ENCODE measurements at regions not wholly inside any gene's neighbourhood (a gene's known extent, or its start where the extent isn't known, plus 50 kb on each side); places are given as distances from the start of the nearest gene placed in this dataset.
A peak's percentile ranks its signal among the peaks of the same experiment; 100 is the strongest.

DNA sequence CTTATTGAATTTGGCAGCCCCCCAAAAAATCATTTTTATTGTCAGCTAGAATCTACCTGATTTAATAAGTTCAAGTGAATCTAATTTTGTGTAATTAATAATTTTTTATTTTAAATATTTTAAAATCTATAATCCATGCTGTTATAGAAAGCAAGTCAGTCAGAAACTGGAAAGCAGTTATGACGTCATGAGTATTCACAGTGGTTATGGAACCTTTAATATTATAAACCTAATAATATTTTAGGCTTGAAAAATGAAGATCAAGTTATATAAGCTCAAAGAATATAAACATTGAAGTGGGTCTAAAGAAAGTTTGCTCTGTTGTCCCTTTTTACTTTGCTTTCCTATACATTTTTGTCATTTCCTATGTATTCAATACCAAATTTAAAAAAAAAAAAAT is 1075.1 kb upstream of the EPHA7 start:
- Histone ChIP-seq H3K4me3 (replicated peaks in 1 of 3; ENCODE audit: insufficient read depth in 1 of 3, low read depth in 2 of 3, low read length in 3 of 3) (no peak overlapping the region), H3K27ac (ENCODE audit: extremely low read length, insufficient read depth, low read length) (no peak overlapping the region), H3K27me3 (ENCODE audit: control insufficient read depth in 1 of 2, insufficient read depth in 2 of 2, low read length in 2 of 2) (no peaks in the 10 kb centered on the region), H3K4me1 (ENCODE audit: insufficient read depth, low read length) (no peaks in the 10 kb centered on the region), H3K9ac (ENCODE audit: insufficient read depth, low read depth, low read length) (no peak overlapping the region), H3K36me3 (replicated peaks in 1 of 2; ENCODE audit: control insufficient read depth in 1 of 2, insufficient read depth in 2 of 2, low read length in 2 of 2) (no peaks in the 10 kb centered on the region), H3K4me2 (ENCODE audit: low read depth, low read length) (no peak overlapping the region), H4K20me1 (ENCODE audit: insufficient read depth, low read length) (no peaks in the 10 kb centered on the region), H3K79me2 (ENCODE audit: insufficient read depth, low read length) (no peaks in the 10 kb centered on the region), H2AFZ (ENCODE audit: low read length) (no peak overlapping the region), H3K9me3 (ENCODE audit: low read length) (no peaks in the 10 kb centered on the region)
- FAIRE-seq (no peak), ATAC-seq (no peak), DNase-seq (ENCODE audit: low spot score) (no peak)
- intact Hi-C loops (cut with micrococcal nuclease; ENCODE audit: unreplicated experiment) (no loop called here), in situ Hi-C loops (cut with HindIII; ENCODE audit: extremely low pct_ligation_motif_present, low pct_unique_long_range_greater_than_20kb) (no loop called here)
- WGBS (ENCODE audit: low lambda C conversion rate) = 0% methylated on average over 1 of the region's 1 CpG
- BruUV-seq (replicated peaks) = no TSS peak
- ChIA-PET POLR2A (no interaction called here), CTCF (ENCODE audit: low intra/inter-chr PET ratio, low total read pairs) (no interaction called here)
- TF ChIP-seq ATF7 (IDR thresholded peaks at IDR 0.05) = peak; percentile 95
- TF ChIP-seq ATF7 (CRISPR knock-in tag; IDR thresholded peaks at IDR 0.05) = no peak
- TF ChIP-seq, protein P1, sequence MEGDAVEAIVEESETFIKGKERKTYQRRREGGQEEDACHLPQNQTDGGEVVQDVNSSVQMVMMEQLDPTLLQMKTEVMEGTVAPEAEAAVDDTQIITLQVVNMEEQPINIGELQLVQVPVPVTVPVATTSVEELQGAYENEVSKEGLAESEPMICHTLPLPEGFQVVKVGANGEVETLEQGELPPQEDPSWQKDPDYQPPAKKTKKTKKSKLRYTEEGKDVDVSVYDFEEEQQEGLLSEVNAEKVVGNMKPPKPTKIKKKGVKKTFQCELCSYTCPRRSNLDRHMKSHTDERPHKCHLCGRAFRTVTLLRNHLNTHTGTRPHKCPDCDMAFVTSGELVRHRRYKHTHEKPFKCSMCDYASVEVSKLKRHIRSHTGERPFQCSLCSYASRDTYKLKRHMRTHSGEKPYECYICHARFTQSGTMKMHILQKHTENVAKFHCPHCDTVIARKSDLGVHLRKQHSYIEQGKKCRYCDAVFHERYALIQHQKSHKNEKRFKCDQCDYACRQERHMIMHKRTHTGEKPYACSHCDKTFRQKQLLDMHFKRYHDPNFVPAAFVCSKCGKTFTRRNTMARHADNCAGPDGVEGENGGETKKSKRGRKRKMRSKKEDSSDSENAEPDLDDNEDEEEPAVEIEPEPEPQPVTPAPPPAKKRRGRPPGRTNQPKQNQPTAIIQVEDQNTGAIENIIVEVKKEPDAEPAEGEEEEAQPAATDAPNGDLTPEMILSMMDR (CRISPR knock-in tag; IDR thresholded peaks at IDR 0.05) = no peak
- TF ChIP-seq CREB1 (IDR thresholded peaks at IDR 0.05) = peak; percentile 91
- TF ChIP-seq CREB1 (CRISPR knock-in tag; IDR thresholded peaks at IDR 0.05) = no peak

GRCh38 chr6:94487371-94487770 is 1068.0 kb upstream of the EPHA7 start:
- Histone ChIP-seq H3K4me3 (replicated peaks in 1 of 3; ENCODE audit: insufficient read depth in 1 of 3, low read depth in 2 of 3, low read length in 3 of 3) (no peak overlapping the region), H3K27me3 (ENCODE audit: control insufficient read depth in 1 of 2, insufficient read depth in 2 of 2, low read length in 2 of 2) (no peaks in the 10 kb centered on the region), H4K20me1 (ENCODE audit: insufficient read depth, low read length) (no peaks in the 10 kb centered on the region), H3K4me2 (ENCODE audit: low read depth, low read length) (no peak overlapping the region), H2AFZ (ENCODE audit: low read length) (no peak overlapping the region), H3K9ac (ENCODE audit: insufficient read depth, low read depth, low read length) (no peak overlapping the region), H3K79me2 (ENCODE audit: insufficient read depth, low read length) (no peaks in the 10 kb centered on the region), H3K36me3 (replicated peaks in 1 of 2; ENCODE audit: control insufficient read depth in 1 of 2, insufficient read depth in 2 of 2, low read length in 2 of 2) (no peaks in the 10 kb centered on the region), H3K9me3 (ENCODE audit: low read length) (no peaks in the 10 kb centered on the region), H3K4me1 (ENCODE audit: insufficient read depth, low read length) (no peaks in the 10 kb centered on the region), H3K27ac (ENCODE audit: extremely low read length, insufficient read depth, low read length) (no peak overlapping the region)
- FAIRE-seq (no peak), DNase-seq (ENCODE audit: low spot score) (no peak), ATAC-seq (no peak)
- intact Hi-C loops (cut with micrococcal nuclease; ENCODE audit: unreplicated experiment) = no loop called here
- no TSS peak for BruUV-seq (replicated peaks)
- in situ Hi-C loops (cut with HindIII; ENCODE audit: extremely low pct_ligation_motif_present, low pct_unique_long_range_greater_than_20kb) = no loop called here
- POLR2A ChIA-PET = no interaction called here
- CTCF ChIA-PET (ENCODE audit: low intra/inter-chr PET ratio, low total read pairs) = no interaction called here
- no peak for TF ChIP-seq ZFP41 (CRISPR knock-in tag; IDR thresholded peaks at IDR 0.05; ENCODE audit: borderline replicate concordance)
- no peak for TF ChIP-seq ZNF616 (CRISPR knock-in tag; IDR thresholded peaks at IDR 0.05; ENCODE audit: low read depth)
- TF ChIP-seq TCF7 (IDR thresholded peaks at IDR 0.05; ENCODE audit: low read depth) = no peak
- TF ChIP-seq TBX3 (IDR thresholded peaks at IDR 0.05; ENCODE audit: borderline replicate concordance) = no peak
- TF ChIP-seq KAT7 (CRISPR knock-in tag; IDR thresholded peaks at IDR 0.05; ENCODE audit: borderline replicate concordance) = no peak
- no peak for TF ChIP-seq ZNF256 (CRISPR knock-in tag; conservative IDR thresholded peaks at IDR 0.05)
- no peak for TF ChIP-seq RFX5 (IDR thresholded peaks at IDR 0.05; ENCODE audit: low read depth, low read length)
- no peak for TF ChIP-seq ETV5 (CRISPR knock-in tag; IDR thresholded peaks at IDR 0.05; ENCODE audit: borderline replicate concordance)
- TF ChIP-seq ZNF547 (CRISPR knock-in tag; IDR thresholded peaks at IDR 0.05) = no peak
- TF ChIP-seq RERE (CRISPR knock-in tag; IDR thresholded peaks at IDR 0.05; ENCODE audit: low read depth) = no peak

All from HepG2 (cell line).